Astrocyte of the spinal cord (primary cell): ENCODE measurements at regions not wholly inside any gene's neighbourhood (a gene's known extent, or its start where the extent isn't known, plus 50 kb on each side); places are given as distances from the start of the nearest gene placed in this dataset.

Experiments used
- DNase-seq: peaks from one replicate; pipeline ENCODE4 v3.0.0; 2011; ENCODE audit warnings: low read depth, low spot score
- H3K4me3 ChIP-seq: 2 replicates; pipeline ENCODE4 v1.5.1; 2011; ENCODE audit warnings: low read depth, mild to moderate bottlenecking, low read length, moderate library complexity
- in situ Hi-C: cut with HindIII; loops from 2 replicates; pipeline ENCODE4 v1.10.0; 2017; ENCODE audit warnings: low sequenced_read_pairs
- TF ChIP-seq, protein P1 (sequence below): IDR thresholded peaks from 2 replicates; pipeline ENCODE4 v1.5.1; 2012; ENCODE audit warnings: low read depth, mild to moderate bottlenecking, low read length, inconsistent platforms

DNA sequence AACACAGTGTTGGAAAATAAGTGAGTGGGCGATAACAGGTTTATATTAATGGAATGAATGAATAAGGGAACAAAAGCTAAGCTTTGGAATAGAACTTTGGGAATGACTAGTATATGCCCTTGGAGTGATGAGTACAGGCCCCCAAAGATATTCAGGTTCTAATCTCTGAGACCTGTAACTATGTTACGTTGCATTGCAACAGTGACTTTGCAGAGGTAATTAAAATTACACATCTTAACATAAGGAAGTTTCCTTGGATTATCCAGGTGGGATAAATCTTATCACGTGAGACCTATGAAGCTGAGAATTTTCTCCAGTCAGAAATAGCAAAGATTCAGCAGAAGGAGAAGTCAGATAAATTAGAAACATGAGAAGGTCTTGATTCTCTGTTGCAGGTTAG, 661.5 kb upstream of the LINC00305 start:
- in situ Hi-C loops: no loop called here
- DNase-seq: no peak
- TF ChIP-seq, protein P1, sequence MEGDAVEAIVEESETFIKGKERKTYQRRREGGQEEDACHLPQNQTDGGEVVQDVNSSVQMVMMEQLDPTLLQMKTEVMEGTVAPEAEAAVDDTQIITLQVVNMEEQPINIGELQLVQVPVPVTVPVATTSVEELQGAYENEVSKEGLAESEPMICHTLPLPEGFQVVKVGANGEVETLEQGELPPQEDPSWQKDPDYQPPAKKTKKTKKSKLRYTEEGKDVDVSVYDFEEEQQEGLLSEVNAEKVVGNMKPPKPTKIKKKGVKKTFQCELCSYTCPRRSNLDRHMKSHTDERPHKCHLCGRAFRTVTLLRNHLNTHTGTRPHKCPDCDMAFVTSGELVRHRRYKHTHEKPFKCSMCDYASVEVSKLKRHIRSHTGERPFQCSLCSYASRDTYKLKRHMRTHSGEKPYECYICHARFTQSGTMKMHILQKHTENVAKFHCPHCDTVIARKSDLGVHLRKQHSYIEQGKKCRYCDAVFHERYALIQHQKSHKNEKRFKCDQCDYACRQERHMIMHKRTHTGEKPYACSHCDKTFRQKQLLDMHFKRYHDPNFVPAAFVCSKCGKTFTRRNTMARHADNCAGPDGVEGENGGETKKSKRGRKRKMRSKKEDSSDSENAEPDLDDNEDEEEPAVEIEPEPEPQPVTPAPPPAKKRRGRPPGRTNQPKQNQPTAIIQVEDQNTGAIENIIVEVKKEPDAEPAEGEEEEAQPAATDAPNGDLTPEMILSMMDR: no peak
- no peak overlapping the region for H3K4me3 ChIP-seq

DNA sequence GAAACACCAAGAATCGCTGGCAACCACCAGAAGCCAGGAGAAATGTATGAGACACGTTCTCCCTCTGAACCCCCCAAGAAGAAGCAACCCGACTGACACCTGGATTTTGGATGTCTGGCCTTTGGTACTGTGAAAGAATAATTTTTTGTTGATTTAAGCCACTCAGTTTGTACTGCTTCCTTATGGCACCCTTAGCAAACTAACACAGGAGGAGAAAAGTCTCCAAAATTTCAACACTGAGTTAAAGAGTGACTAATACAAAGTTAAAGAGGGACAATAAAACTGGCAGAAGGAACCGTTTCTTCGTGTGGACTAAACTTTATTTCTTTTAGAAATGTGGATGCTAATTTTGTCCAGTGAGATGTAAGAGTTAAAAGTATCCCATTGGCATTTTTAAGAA, 660.9 kb upstream of the LINC00305 start:
- TF ChIP-seq, protein P1: no peak
- DNase-seq: no peak
- in situ Hi-C loops: no loop called here
- H3K4me3 ChIP-seq: no peak overlapping the region

DNA sequence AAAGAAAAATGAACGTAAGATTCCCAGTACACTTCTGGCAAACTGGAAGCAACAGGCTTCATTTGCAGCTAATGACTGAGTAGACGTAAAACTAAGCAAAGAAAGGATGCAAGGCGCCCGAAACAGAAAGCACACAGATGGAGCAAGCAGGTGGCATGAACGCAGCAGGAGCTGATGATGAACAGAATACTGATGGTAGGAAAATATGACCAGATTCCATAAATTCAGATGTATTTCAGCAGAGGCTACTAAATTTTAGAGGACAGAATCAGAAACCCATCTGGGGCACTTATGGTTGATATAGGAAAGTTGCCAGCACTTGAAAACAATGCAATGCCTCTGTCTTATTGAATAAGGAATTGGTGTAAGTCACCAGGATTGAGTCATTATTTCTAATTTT, 658.7 kb upstream of the LINC00305 start:
- in situ Hi-C loops: no loop called here
- TF ChIP-seq, protein P1: no peak
- no peak overlapping the region for H3K4me3 ChIP-seq
- no peak for DNase-seq

DNA sequence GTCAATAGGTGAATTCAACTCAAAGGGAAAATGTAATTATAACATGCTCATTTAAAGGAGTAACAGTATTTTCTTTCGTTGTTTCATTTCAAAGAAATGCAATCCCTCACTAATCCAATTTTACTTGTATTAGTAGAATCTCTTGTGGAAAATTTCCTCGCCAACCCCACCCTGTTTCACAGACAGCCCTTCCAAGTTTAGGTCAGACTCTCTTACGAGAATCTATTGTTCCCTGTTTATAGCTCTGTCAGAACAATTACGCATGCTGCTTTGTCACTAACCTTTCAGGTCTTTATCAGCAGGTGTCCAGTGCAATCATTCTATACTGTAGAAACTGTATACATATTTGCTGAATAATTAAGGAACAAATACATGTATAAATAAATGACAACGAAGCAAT, 657.8 kb upstream of the LINC00305 start:
- TF ChIP-seq, protein P1: no peak
- DNase-seq: no peak
- H3K4me3 ChIP-seq: no peak overlapping the region
- in situ Hi-C loops: no loop called here

DNA sequence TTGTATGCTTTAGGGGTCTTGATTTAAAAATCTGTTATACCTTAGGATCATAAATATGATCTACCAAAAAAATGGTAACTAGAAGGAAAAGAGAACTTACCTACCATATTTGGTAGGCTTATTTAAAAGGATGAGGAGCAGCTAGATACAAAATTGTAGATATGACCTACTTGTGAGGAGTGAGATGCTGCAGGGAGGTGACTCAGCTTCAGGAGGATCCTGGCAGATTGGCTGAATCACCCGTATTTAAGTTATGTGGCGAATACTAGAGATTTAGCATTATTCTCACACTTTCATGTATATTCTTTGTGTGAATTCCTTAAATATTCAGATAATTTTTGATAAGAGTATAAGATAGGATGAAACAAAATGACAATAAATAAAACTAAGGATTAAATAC, 657.3 kb upstream of the LINC00305 start:
- H3K4me3 ChIP-seq: no peak overlapping the region
- no peak for DNase-seq
- in situ Hi-C loops: no loop called here
- TF ChIP-seq, protein P1: no peak

DNA sequence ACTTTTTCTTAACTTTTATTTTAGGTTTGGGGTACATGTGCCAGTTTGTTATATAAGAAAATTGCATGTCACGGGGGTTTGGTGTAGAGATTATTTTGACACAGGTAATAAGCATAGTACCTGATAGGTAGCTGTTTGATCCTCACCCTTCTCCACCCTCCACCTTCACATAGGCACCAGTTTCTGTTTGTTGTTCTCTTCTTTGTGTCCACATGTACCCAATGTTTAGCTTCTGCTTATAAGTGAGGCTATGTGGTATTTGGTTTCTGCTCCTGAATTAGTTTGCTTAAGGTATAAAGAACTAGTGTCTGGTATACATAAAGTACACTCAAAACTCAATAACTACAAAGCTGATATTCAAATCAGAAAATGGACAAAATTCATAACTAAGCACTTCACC, 654.6 kb upstream of the LINC00305 start:
- DNase-seq: no peak
- in situ Hi-C loops: no loop called here
- TF ChIP-seq, protein P1: no peak
- no peak overlapping the region for H3K4me3 ChIP-seq

DNA sequence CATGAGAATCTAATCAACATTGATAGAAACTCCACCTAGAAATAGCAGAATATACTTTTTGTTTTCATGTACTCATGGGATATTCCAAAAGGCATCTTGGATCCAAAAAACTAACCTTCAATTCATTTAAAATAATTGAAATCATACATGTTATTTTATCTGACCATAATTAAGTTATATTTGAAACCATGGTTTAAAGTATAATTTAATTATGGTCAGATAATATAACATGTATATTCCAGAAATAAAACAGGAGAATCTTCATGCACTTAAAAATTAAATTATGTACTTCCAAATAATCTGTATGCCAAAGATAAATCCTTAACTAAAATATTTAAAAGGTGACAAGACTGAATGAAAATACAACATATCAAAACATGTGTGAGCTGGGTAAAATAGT, 651.3 kb upstream of the LINC00305 start:
- in situ Hi-C loops: no loop called here
- TF ChIP-seq, protein P1: no peak
- no peak for DNase-seq

More for the DNA sequence above, 651.3 kb upstream of the LINC00305 start:
- no peak overlapping the region for H3K4me3 ChIP-seq
